GM18508 (cell line): ENCODE measurements at regions not wholly inside any gene's neighbourhood (a gene's known extent, or its start where the extent isn't known, plus 50 kb on each side); places are given as distances from the start of the nearest gene placed in this dataset.

ENCODE experiments used
- ATAC-seq: cut with Tn5 transposase; IDR thresholded peaks from one replicate; pipeline ENCODE4 v1.9.1; 2021; ENCODE audit warnings: moderate number of reproducible peaks; ENCODE audit not compliant: insufficient read depth, unreplicated experiment

DNA sequence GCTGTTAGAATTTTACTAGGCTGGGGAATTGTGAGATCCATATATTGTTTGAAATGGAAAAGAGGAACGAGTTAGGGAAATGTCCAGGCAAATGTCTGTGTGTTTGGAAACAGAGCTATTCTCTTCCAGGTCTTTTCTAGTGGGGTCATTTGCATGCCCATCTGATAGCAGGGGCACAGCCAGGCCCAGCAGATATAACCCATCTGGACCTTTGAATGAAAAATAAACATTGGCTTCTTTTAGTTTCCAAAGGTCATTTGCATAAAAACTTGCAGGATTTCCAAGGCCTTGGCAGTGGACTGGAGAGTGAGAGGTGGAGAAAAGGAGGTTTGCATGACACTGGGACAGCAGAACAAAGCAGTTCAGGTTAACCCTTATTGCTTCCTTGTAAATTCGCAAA lies 188.0 kb upstream of the GPR26 start:
- ATAC-seq: no peak

- no peak for ATAC-seq
Measured at GRCh38 chr10:123479640-123480039, 186.5 kb upstream of the GPR26 start.

DNA sequence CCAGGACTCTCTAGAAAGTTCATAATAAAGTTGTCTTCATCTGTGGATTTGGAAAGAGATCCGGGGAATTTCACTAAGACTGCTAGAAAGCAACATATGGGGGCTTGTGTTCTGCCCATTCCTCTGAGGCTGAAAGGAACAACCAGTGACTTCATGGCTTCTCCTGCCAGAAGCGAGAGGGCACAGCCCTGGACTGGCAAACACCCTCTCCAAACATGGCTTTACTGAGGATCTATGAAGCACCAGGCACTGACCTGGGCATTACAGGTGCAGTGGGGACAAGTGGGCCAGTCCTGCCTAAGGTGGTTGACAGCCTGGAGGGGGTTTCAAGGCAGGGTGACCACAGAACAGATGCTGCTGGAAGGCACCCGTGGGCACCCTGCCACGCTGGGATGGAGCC lies 185.8 kb upstream of the GPR26 start:
- no peak for ATAC-seq

GRCh38 chr10:123480845-123481244 lies 185.3 kb upstream of the GPR26 start:
- no peak for ATAC-seq

DNA sequence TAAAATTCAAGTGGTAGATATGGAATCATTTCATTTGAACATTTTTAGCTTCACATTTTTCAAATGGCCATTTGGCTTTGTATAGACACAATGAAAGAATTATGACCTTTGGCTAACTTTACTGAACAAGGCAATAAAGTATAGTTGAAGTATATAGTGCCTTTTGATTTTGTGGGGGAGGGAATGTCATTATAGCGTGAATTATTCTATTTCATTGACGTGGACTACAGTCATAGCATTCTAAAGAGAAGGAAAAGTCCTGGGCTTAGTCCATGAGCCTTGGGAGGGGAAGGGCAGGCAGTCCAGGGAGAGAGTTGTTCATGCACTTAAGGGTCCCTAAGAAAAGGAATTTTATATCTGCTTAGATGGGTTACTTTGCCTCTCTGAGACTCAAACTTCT lies 181.4 kb upstream of the GPR26 start:
- no peak for ATAC-seq

DNA sequence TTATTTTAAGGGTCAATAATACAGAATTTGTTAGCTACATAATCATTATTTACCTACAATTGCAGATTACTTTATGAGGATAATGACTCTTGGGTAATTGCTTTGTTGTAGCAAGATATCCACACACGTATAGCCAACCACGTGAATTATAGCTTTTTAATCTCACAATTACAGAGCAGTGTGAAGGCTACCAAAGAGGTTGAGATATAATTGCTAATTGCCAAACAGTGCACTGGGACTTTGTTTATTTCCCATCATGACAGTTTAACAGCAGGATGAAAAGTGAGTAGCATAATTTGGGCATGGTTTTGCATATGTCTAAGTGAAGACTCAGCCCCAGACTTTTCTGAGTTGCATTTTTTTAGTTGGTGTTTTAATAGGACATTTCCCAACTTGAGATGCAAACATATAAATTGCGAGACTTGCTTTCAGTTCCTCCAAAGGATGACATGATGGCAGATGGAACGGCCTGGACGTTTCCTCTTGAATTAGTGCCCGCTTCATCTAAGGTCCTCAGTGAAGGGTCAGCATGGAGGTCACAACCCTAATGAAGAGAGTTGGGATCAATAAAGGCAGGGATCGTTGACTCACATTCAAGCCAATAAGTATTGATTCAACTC lies 180.7 kb upstream of the GPR26 start:
- no peak for ATAC-seq

GRCh38 chr10:123488436-123488835 lies 177.7 kb upstream of the GPR26 start:
- no peak for ATAC-seq

DNA sequence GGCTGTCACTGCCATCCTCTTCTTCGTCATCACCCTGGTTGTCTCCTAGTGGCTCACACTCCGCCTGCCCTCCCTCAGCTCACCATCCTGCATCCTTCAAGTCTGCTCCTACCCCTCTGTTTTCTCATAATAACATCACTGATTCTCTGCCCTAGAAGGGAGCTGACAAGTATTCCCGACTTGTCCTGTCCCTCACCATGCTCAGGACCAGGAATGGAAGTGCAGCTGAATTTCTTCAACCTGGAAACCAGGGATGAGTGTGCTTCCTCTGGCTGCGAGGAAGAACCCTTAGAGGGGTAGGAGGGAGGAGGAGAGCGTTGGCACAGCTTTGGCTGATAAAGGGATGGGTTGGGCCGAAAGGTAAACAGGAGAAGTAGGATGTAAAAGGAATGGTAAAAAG lies 174.8 kb upstream of the GPR26 start:
- no peak for ATAC-seq

DNA sequence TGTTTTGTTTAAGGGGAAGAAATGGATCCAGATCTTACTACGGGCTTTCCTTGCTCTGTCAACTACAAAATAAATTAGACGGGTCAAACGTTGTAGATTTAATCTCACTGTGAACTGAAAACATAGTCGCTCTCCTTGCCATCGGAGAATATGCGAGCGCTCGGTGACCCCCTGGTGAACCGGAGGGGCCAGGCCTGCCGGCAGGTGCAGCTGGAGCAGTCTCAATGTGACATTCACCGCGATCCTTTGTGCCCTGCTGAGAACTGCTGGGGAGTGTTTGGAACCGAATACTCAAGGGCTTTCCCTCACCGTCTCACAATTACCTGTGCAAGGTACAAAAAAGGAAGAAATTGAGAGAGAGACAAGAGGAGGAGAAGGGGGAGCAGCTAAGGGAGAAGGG lies 174.1 kb upstream of the GPR26 start:
- ATAC-seq: no peak

- ATAC-seq: no peak
Measured at GRCh38 chr10:123494301-123494808, 171.8 kb upstream of the GPR26 start.

DNA sequence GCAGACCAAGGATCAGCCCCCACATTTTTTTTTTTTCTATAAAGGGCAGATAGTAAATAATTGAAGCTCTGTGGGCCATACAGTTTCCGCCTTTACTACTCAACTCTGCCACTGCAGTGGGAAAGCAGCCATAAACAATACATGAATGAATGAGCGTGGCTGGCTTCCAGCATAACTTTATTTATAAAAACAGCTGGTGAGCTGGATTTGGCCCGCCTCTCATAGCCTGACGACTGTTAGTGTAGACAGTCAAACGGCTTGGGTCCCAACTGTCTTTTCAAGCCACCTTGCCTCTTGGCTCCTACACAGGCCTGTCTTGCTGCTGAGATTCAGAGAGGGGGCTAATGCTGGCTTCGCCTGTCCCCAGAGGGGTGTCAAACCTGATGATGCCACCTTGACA lies 169.8 kb upstream of the GPR26 start:
- ATAC-seq: no peak

DNA sequence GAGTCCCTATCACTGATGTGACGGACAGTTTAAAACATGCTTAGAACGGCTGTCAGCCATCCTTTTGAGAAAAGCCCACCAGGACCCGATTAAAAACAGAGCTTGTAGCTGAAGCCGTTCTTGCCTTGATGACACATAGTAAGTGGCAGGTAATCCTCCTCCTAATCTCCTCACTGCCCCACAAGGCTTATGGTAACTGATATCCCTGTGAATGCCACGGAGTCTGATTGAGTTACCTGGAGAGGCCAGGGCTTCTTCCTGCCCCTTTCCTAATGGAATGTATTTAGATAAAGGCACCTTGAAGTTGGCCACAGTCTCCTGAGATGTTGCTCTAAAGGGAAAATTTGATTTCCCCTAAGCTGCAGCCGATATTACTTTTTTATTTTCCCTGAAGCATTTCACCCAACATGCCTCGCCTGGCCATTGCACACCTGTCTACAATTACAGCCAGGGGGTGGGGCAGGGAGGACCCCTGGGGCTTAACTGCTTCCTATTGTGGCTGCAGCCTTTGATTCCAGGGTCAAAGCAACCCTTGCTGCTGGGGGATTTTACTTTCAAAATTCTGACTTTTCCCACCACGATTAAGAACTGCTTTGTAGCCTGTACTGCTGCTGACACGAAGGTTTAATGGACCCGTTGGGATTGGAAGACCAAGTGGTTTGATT lies 169.0 kb upstream of the GPR26 start:
- no peak for ATAC-seq

DNA sequence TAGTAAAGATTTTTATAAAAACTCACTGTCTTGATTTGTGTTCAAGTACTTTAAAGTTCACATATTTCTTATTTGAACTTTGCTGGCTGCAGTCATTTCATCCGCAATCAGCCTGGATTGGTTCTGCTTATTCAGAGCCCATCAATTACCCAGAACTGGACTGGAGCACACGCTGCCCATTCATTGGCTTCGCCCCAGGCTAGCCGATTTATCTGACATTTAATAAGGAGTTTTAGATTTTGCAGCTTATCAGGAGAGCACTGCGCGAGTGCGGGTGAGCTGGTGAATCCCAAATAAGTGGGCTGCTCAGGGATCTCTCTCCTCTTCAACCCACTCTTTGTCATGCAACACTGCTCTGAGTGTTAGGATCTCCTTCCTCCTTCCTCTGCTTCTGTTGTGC lies 166.0 kb upstream of the GPR26 start:
- no peak for ATAC-seq

GRCh38 chr10:123501148-123501547 lies 165.0 kb upstream of the GPR26 start:
- no peak for ATAC-seq

GRCh38 chr10:123502983-123503382 lies 163.2 kb upstream of the GPR26 start:
- no peak for ATAC-seq

DNA sequence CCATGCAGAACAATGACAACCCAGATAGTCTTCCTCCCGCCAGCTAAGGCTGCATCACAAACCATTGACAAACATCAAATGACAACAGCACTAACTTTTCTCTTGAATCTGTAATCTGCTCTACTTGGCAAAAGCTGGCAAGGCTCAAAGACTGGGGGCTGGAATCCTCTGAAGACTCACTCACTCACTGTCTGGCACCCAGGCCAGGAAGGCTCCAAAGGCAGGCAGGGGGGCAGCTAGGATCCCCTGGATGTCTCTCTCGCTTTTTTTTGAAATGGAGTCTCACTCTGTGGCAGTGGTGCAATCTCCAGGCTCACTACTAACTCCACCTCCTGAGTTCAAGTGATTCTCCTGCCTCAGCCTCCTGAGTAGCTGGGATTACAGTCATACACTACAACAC lies 159.7 kb upstream of the GPR26 start:
- ATAC-seq: no peak

- no peak for ATAC-seq
Measured at GRCh38 chr10:123507298-123507697, 158.9 kb upstream of the GPR26 start.

DNA sequence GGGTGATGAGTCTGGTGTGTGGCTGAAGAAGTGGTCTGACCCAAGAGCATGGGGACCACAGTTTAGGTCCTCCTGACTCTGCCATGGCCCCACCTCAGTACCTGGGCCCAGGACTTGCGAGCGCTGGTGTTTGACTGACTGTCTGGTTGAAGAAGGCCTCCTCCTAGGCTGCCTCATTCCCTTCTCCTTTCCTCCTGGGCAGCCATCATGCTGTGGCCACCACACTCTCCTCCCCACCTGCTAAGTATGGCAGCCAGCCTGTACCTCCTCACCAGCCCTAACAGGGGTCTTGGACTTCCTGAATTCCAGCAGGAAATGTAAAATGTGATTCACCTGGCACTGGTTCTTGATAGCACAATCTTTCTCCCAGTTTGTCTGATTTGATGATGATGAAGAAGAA lies 156.8 kb upstream of the GPR26 start:
- ATAC-seq: no peak

GRCh38 chr10:123512901-123513775 lies 153.0 kb upstream of the GPR26 start:
- ATAC-seq: no peak

GRCh38 chr10:123513870-123514269 lies 152.3 kb upstream of the GPR26 start:
- no peak for ATAC-seq

DNA sequence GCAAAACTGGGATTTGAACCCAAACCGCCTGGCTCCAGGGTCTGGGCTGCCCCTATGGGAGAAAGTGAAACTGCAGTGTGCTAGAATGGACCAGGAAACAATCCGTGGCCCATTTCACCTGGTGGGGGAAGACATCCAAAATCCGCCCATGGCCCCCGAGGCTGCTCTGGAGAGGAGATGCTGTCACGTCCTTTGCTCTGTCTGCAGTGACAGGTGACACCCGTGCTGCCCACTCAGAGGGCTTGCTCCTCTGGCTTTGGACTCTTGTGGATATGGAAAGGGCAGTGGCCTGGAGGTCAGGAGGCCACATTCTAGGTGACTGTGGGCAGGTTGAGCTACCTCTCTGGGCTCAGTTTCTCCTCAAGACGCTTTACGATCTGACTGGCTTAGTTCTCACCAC lies 151.2 kb upstream of the GPR26 start:
- no peak for ATAC-seq
